ENCODE measurements at regions not wholly inside any gene's neighbourhood (a gene's known extent, or its start where the extent isn't known, plus 50 kb on each side); places are given as distances from the start of the nearest gene placed in this dataset.

DNA sequence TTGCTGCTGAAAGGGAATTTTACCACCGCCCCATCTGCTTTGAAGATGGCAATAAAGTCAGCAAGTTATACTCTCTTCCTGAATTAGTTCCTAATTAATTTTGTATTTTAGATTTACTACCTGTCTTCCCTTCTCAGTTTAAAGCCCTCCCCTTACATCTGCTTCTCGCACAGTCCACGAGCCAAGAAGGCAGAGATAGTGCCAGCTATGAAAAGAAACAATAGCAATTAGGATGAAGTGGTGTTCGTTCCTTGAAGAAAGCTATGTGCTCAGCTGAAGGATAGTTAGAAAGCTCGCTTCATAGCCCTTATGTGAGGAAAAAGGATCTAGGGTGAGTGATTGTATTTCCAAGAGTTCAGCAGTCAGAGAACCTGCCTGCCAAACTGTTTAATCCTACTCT is 1678.8 kb upstream of the TENM3 start:
- no peak for DNase-seq

GRCh38 chr4:180565856-180566431 is 1677.3 kb upstream of the TENM3 start:
- no peak for DNase-seq

DNA sequence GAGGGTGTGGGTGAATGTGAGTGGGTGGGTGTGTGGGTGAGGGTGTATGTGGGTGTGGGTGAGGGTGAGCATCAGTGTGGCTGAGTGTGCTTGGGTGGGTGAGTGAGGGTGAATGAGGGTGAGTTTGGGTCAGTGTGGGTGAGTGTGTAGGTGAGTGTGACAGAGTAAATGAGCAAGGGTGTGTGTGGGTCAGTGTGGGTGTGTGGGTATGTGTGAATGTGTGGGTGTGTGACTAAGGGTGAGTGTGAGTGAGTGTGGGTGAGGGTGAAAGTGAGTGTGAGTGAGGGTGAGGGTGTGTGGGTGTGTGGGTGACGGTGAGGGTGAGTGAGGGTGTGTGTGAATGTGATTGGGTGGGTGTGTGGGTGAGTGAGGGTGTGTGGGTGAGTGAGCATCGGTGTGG is 1676.7 kb upstream of the TENM3 start:
- no peak for DNase-seq

DNA sequence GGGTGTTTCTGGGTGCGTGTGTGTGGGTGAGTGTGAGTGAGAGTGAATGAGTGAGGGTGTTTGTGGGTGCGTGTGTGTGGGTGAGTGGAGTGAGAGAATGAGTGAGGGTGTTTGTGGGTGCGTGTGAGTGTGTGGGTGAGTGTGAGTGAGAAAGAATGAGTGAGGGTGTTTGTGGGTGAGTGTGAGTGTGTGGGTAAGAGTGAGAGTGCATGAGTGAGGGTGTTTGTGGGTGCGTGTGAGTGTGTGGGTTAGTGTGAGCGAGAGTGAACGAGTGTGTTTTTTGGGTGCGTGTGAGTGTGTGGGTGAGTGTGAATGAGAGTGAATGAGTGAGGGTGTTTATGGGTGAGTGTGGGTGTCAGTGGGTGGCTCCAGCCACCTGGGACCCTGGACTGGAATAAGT is 1676.1 kb upstream of the TENM3 start:
- DNase-seq, result no peak

DNA sequence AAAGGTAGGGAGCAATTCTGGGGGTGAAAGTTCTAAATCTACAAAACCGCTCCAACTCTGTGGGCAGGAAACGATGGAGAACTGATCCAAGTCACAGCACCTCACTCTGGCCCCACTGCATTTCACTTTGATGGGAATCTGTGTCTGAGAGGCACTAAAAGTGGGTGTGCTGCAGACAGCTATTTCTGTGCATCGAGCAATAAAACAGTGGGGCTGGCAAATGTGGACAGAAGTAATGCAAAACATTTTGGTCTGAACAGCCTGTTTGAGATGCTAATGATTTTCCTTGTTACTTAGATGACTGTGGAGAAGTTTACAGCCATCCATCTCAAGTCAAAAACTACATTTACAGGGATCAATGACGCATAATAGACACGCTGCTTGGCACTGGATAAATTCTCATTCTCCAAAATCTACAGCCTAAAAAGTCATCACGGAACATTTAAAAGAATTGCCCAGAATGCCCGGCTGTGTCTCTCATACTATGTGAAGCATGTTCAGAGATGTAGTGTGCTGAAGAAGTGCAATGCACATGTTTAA is 1671.6 kb upstream of the TENM3 start:
- DNase-seq, result no peak

- DNase-seq, result no peak
Observed at GRCh38 chr4:180578175-180578574, 1665.0 kb upstream of the TENM3 start.

DNA sequence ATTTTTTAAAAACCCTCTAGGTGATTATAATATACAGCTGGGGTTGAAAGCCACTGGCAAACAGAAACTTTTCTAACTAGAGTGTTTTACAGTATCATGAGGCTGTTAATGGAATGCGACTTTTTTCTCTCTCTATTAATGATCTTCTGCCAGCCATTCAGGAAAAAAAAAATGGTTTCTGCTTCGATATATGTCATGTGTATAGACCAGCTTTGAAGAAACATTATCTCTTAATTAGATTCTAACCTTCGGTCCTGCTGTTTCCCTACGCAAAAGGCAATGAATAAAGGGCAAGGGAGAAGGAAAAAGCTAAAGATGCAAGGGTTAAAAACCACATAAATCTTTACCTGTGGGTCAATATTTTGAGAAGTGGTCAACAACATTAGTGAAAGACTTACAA is 1662.1 kb upstream of the TENM3 start:
- no peak for DNase-seq

DNA sequence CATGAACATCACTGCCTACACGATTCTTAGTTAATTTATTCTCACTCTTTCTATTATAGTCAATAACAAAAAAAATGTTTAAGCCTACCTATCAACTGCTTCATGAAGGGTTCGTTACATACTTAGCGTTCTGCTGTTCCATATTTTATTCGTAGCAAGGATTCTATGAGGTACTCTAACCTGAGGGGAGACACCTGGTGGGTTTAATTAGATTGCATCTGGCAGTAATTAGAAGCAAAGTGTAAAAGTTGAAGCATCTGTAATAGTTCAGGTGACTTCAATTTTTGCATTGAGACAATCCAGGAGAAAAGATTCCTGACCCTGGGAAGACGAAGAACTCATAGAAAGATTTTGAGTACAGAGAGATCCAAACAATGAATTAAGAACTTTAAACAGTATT is 1655.8 kb upstream of the TENM3 start:
- DNase-seq, result no peak

DNA sequence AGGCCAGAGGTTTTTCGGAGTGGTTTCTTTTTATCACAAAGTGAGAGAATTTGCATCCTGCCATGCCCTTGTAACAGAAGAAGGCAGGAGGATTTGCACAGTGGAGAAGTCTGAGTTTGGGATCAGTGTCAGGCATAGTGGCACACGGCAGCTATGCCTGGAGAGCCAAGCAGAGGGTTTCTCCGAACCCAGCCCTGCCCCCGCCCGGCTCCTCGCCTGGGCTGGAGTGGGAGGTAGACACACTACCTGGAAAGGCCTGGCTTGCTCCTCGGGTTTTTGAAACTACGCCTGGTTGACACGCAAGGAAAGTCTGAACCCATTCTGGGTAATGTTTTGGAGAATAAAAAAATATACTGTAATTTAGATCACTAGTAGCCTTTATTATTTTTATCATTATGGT is 1653.6 kb upstream of the TENM3 start:
- DNase-seq, result no peak

DNA sequence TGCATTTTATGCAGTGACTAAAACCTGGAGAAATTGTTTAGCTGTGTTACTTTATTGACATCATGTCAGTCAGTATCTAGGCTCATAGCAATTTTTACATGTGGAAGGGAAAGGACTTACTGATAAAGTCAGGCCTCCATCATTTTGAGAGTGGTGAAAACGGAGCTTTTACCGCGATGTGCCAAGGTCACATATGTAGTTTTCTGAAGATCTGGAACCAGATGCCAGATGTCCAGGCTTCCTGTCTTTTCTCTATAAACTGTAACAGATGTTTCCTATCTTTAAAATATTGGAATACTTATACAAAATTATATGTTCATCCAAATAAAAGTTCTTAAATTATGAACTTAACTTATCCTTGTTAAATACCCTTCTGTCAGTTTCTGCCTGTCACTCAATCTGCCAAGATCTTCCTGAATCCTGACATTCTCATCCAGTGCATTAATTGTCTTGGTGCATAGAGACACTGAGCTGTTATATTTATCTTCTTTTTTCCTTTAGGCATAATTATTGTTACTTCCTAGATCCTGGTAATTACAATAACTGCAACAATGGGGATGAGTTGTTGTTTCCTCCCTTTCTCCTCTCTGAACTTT is 1646.2 kb upstream of the TENM3 start:
- DNase-seq, result no peak

GRCh38 chr4:180598281-180598680 is 1644.9 kb upstream of the TENM3 start:
- no peak for DNase-seq

DNA sequence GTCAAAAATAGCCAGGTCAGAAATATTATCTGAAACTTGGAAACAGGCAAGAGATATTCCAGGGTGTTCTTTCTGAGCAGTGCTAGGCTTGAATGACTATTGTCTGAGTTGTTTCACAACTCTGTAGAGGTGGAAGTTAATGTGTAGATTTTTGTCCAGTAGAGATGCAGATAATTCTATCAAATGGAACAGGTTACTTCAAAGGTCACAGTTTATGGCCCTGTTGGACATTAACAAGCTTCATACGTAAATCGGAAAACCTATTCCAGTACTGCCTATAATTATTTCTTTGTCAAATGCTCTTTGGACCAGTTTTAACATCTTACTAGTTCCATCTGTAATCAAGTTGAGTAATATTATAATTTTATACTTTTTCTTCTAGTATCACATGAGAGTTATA is 1639.4 kb upstream of the TENM3 start:
- DNase-seq, result no peak

DNA sequence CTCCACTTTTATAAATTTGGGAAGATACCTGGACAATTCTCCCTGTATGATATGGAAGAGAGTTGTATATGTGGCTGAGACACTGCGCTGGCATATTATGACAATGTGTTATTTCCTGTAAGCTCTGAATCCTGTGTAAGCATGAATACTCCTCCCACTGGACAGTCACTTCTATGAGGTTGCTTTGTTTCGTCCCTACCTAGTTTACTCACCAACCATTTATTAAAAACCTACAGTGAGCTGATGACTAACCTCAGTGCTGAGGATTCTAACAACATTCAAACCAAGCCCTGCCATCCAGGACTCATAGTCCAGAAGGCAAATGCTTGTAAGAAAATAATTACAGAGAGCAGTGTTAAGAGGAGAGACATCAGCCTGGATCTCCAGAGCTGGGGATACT is 1632.9 kb upstream of the TENM3 start:
- no peak for DNase-seq

DNA sequence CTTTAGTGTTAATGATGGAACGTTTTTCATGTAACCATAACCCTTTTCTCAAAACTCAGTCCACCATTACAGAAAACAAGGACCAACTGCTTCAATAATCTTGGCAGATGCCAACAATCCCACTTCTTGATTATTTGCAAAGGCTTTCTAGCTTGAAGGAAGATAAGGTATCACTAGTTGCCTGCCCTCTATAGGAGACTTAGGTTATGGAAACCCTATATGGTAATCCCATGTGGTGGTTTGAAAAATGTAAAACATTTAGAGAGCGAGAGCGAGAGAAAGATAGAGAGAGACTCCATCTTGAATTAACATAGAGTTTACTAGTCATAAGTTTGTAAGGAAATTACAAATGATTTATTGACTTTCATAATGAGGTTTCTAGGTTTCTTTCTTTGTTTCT is 1627.5 kb upstream of the TENM3 start:
- no peak for DNase-seq

DNA sequence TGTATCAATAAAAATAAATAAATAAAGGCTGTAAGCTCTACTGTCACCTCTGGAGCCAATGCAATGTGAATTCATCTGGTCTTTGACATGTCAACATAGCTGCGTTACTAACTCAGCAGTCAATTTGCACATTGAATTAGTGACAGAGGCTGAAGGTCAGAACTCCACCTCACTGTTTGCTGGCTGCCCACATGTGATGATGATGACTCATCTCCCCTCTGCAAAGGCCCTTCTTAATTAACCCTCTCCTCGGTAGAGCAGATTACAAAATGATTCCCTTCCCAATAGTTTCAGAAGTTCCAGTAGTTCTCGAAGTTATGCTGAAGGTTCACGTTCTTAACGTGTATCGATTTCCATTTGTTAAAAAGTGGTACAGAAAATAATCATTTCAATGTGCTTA is 1626.0 kb upstream of the TENM3 start:
- no peak for DNase-seq

GRCh38 chr4:180618396-180618795 is 1624.8 kb upstream of the TENM3 start:
- no peak for DNase-seq

DNA sequence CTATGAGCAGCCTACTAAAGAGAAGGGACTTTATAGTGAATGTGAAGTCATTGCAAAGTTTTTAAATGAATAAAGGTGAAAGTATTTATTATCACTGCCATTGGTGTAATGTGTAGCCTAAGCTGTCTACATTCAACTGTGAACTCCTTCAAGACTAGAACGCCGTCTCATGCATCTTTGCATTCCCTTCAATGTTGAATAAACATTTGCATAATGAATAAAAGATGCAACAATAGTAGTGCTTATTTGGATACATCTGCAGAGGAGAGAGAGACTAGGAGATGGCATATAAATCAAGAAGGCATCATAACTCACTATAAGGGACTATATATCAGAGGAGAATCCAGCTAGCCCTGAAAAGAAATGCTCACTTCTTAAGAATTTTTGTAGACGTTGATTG is 1623.8 kb upstream of the TENM3 start:
- DNase-seq, result no peak

DNA sequence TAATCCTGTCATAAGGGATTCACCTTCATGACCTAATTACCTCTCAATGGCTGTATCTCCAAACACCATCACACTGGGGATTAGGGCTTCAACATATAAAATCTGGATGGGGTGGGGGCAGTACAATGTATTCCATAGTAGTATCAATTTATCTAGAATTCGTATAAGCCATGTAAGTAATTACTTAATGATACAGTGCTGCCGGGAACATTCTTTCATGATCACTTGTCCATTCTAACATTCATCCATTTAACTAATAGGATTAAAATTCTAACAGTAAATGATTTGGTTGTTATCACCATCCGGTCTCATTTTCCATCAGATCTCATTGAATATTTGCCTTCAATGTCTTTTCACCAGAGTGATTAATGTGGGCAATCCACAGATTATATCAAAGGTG is 1620.9 kb upstream of the TENM3 start:
- no peak for DNase-seq

DNA sequence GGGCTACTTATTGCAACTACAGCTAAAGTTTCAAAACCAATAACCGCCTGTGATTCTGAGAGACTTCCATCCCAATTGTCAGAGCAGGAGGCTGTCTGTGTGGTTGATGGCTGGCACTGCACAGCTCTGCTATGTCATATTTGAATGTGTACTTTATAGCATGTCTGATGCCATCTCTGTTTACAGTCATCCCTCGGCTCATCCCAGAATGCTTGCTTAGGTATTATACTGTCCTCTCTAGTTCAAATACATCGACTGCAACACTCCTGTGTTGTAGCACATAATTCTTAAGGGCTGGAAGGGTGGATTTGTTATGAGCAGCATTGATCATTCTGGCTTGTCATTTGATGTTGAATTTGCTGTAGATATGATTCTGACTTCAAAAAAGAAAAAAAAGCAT is 1617.5 kb upstream of the TENM3 start:
- DNase-seq, result no peak

GRCh38 chr4:180630012-180630665 is 1613.1 kb upstream of the TENM3 start:
- DNase-seq, result no peak

DNA sequence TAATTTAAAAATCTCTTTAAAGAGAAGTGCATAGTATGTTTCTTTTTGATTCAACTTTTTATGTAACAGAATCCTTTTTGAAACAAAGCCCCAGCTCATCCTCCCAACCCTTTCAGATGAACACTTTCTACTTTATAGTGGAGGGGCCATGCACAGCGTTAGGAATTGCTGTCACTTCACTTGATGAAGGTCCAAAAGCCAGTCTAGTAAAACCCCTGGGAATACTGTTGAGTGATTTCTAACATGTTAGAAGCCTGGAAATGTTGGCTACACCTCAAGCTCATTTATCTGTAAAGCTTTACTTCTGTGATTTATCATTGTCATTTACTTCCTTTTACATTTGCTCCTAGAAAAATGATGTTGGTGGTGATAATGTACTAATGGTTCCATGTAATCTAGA is 1608.9 kb upstream of the TENM3 start:
- DNase-seq, result no peak

DNA sequence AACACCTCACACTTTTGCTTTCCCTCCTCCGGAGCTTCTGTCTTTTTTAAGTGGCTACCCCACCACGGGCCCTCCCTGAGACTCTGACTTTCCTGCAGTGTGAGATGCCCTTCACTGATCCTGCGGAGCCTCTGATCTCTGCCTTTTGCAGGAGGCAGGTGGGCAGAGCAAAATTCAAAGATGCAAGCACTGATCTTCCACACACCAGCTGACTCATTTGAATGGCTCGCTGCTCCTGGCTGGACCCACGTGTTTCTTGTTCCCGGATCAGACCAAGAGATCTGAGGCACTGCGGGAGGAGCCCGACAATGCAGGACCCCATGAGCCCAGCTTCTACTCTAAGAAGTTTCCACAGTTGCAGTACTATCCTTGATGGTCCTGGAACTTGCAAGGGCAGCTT is 1607.9 kb upstream of the TENM3 start:
- no peak for DNase-seq

GRCh38 chr4:180636696-180637404 is 1606.4 kb upstream of the TENM3 start:
- DNase-seq, result no peak

- no peak for DNase-seq
Observed at GRCh38 chr4:180637616-180638015, 1605.6 kb upstream of the TENM3 start.
